ENCODE measurements at regions not wholly inside any gene's neighbourhood (a gene's known extent, or its start where the extent isn't known, plus 50 kb on each side); places are given as distances from the start of the nearest gene placed in this dataset.

DNA sequence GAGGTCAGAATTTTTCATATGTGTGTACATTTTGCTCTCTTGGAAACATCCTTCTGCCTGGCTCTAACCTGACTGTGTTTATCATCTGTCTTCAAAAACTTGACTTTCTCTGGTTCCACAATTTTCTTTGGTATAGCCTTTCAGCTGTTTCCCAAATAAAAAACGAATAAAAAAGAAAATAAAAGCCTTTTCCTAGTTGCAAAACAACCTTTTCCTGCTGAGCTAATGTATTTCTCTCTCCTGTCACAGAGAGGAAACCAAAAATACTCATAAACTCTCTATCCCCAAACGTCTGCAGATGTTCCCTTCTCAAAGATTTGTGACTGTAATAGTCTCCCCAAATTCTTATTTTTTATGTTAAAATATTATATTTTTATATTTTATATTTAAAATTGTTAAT lies 505.3 kb upstream of the SLC39A10 start:
- H3K9me2 ChIP-seq (replicated peaks; ENCODE audit: insufficient read depth, low read length): no peaks in the 10 kb centered on the region
- TF ChIP-seq EZH2phosphoT487 (IDR thresholded peaks at IDR 0.05; ENCODE audit: low read length): no peak
- TF ChIP-seq, protein P1, sequence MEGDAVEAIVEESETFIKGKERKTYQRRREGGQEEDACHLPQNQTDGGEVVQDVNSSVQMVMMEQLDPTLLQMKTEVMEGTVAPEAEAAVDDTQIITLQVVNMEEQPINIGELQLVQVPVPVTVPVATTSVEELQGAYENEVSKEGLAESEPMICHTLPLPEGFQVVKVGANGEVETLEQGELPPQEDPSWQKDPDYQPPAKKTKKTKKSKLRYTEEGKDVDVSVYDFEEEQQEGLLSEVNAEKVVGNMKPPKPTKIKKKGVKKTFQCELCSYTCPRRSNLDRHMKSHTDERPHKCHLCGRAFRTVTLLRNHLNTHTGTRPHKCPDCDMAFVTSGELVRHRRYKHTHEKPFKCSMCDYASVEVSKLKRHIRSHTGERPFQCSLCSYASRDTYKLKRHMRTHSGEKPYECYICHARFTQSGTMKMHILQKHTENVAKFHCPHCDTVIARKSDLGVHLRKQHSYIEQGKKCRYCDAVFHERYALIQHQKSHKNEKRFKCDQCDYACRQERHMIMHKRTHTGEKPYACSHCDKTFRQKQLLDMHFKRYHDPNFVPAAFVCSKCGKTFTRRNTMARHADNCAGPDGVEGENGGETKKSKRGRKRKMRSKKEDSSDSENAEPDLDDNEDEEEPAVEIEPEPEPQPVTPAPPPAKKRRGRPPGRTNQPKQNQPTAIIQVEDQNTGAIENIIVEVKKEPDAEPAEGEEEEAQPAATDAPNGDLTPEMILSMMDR (IDR thresholded peaks at IDR 0.05; ENCODE audit: low read length): no peak
- TF ChIP-seq EZH2 (optimal IDR thresholded peaks at IDR 0.05; ENCODE audit: low read depth, low read length): no peak
- H3K9me3 ChIP-seq (replicated peaks; ENCODE audit: insufficient read depth, low read length): no peaks in the 10 kb centered on the region
- H3K4me1 ChIP-seq (ENCODE audit: low read length): no peaks in the 10 kb centered on the region
- H3K27me3 ChIP-seq (replicated peaks; ENCODE audit: insufficient read depth, low read length): no peaks in the 10 kb centered on the region
- no peak overlapping the region for H3K4me3 ChIP-seq (ENCODE audit: low read length)
- no peaks in the 10 kb centered on the region for H3F3A ChIP-seq (ENCODE audit: insufficient read depth, low read length)
- H4K20me1 ChIP-seq (ENCODE audit: insufficient read depth, low read length): no peaks in the 10 kb centered on the region
- H3K9ac ChIP-seq (ENCODE audit: low read length): no peak overlapping the region
- no peak overlapping the region for H3K4me2 ChIP-seq (ENCODE audit: low read depth, low read length)
- no peak for DNase-seq
- no peak overlapping the region for H2AFZ ChIP-seq (ENCODE audit: low read length)
- no peaks in the 10 kb centered on the region for H3K79me2 ChIP-seq (ENCODE audit: low read length)
- H3K36me3 ChIP-seq (replicated peaks; ENCODE audit: insufficient read depth, low read length): no peaks in the 10 kb centered on the region
- H3K27ac ChIP-seq (ENCODE audit: low read length): no peak overlapping the region

DNA sequence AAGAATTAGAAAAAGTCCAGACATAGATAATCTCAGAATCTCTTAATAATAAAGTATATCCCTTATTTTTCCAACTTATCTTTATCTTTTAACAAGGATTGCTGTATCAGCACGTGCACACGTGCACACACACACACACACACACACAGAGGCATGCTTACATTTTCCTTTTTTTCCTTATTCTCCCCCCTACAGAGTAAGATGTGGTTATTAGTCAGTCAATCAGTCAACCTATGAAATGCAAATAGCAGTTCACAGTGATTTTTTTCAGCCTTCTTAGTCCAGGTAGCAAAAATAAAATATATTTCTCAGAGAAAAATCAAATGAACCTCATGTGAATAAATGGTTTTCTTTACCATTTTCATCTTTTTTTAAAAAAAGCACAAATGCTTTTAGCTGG lies 506.2 kb upstream of the SLC39A10 start:
- no peaks in the 10 kb centered on the region for H3F3A ChIP-seq (ENCODE audit: insufficient read depth, low read length)
- no peaks in the 10 kb centered on the region for H3K4me1 ChIP-seq (ENCODE audit: low read length)
- no peaks in the 10 kb centered on the region for H3K79me2 ChIP-seq (ENCODE audit: low read length)
- no peak for DNase-seq
- no peaks in the 10 kb centered on the region for H4K20me1 ChIP-seq (ENCODE audit: insufficient read depth, low read length)
- no peak overlapping the region for H2AFZ ChIP-seq (ENCODE audit: low read length)
- H3K9me3 ChIP-seq (replicated peaks; ENCODE audit: insufficient read depth, low read length): no peaks in the 10 kb centered on the region
- no peak overlapping the region for H3K4me2 ChIP-seq (ENCODE audit: low read depth, low read length)
- no peaks in the 10 kb centered on the region for H3K27me3 ChIP-seq (replicated peaks; ENCODE audit: insufficient read depth, low read length)
- H3K36me3 ChIP-seq (replicated peaks; ENCODE audit: insufficient read depth, low read length): no peaks in the 10 kb centered on the region
- H3K4me3 ChIP-seq (ENCODE audit: low read length): no peak overlapping the region
- no peaks in the 10 kb centered on the region for H3K9me2 ChIP-seq (replicated peaks; ENCODE audit: insufficient read depth, low read length)
- no peak overlapping the region for H3K9ac ChIP-seq (ENCODE audit: low read length)
- no peak overlapping the region for H3K27ac ChIP-seq (ENCODE audit: low read length)
- TF ChIP-seq EZH2 (optimal IDR thresholded peaks at IDR 0.05; ENCODE audit: low read depth, low read length): no peak
- no peak for TF ChIP-seq EZH2phosphoT487 (IDR thresholded peaks at IDR 0.05; ENCODE audit: low read length)
- TF ChIP-seq, protein P1 (IDR thresholded peaks at IDR 0.05; ENCODE audit: low read length): no peak

DNA sequence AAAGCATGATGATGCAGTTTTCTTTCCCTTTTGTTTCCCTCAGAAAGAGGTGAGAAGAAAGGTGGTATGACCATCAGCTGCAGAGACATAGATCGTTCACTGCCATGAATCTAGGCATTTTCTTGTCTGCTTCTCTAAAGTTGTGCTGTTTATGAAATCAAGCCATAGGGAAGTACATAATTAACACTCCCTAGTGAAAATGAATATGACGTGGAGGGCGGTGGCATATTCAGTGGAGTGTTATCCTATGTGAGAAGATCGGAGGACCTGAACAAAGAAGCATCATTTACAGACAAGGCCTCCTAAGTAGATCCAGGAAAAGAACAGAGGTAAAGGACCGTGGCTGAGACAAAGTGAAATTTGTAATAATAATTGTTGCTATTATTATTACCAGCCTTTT lies 509.0 kb upstream of the SLC39A10 start:
- TF ChIP-seq EZH2phosphoT487 (IDR thresholded peaks at IDR 0.05; ENCODE audit: low read length): no peak
- TF ChIP-seq, protein P1 (IDR thresholded peaks at IDR 0.05; ENCODE audit: low read length): no peak
- no peak for TF ChIP-seq EZH2 (optimal IDR thresholded peaks at IDR 0.05; ENCODE audit: low read depth, low read length)
- Histone ChIP-seq H4K20me1 (ENCODE audit: insufficient read depth, low read length) (no peaks in the 10 kb centered on the region), H3K79me2 (ENCODE audit: low read length) (no peaks in the 10 kb centered on the region), H3K4me2 (ENCODE audit: low read depth, low read length) (no peak overlapping the region), H3K27ac (ENCODE audit: low read length) (no peak overlapping the region), H2AFZ (ENCODE audit: low read length) (no peak overlapping the region), H3K4me1 (ENCODE audit: low read length) (no peaks in the 10 kb centered on the region), H3K27me3 (replicated peaks; ENCODE audit: insufficient read depth, low read length) (no peaks in the 10 kb centered on the region), H3K9me3 (replicated peaks; ENCODE audit: insufficient read depth, low read length) (no peaks in the 10 kb centered on the region), H3K36me3 (replicated peaks; ENCODE audit: insufficient read depth, low read length) (no peaks in the 10 kb centered on the region), H3K9me2 (replicated peaks; ENCODE audit: insufficient read depth, low read length) (no peaks in the 10 kb centered on the region), H3K9ac (ENCODE audit: low read length) (no peak overlapping the region), H3K4me3 (ENCODE audit: low read length) (no peak overlapping the region), H3F3A (ENCODE audit: insufficient read depth, low read length) (no peaks in the 10 kb centered on the region)
- DNase-seq: no peak
